ENCODE measurements at regions not wholly inside any gene's neighbourhood (a gene's known extent, or its start where the extent isn't known, plus 50 kb on each side); places are given as distances from the start of the nearest gene placed in this dataset.
"Not testable (repeated sequence)": the region's sequence is repeated elsewhere in the genome, so short reads cannot be mapped to it uniquely, and the experiment has no call there.

DNA sequence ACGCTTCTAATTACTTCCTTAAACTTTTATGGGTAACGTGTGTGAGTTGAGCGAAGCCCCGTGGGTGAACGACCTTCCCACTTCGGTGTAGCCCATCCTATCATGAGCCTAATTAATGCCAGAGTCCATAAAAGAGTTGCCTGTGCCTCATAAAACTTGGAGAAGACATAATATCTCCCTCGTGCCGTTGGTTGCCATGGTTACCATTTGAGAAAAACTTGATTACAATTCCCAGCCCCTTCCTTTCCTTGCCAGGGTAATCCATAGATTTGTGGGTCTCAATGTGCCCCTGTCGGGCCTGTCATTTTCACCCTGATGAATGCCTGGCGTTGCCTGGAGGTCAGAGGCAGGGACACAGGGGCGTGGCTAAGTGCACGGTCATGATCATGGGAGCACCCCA, 127.1 kb downstream of the GLRX3 start:
- DNase-seq, result no peak

DNA sequence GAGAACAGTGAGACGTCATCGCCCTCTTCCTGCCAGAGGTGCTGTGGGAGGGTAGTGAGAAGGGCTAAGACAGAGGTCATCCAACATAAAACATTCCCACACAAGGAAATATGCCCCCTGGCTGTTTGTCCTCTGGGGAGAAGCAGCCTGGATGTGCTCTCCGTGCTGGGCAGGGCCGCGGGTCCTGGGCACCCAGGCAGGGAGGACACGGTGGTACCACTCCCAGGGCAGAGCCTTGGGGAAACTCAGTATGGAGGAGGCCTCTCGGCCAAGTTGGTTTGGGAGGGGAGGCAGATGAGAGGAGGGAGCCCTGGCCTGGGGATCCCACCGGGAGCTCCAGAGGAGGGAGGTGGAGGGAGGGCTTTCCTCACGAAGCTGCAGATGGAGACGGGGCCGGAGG, 129.4 kb downstream of the GLRX3 start:
- DNase-seq, result no peak

DNA sequence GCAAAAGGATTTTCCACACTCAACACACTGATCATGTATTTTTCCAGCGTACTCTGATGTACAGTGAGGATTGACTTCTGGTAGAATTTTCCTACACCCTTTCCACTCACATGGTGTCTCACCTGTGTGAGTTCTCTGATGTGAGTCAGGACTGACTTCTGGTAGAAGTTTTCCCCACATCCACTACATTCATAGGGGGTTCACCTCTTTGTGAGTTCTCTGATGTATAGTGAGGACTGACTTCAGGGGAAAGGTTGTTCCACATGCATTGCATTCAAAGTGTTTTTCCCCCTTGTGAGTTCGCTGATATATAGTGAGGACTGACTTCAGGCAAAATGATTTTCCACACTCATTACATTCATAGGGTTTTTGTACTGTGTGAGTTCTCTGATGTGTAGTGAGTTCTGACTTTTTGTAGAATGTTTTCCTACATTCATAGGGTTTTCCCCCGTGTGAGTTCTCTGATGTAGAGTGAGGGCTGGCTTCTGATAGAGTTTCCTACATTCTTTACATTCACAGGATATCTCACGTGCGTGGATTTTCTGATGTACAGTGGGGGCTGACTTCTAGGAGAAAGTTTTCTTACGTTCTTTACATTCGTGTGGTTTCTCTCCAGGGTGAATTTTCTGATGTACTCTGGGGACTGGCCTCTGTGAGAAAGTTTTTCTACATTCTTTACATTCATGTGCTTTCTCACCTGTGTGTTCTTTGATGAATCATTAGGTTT, 146.5 kb downstream of the GLRX3 start:
- DNase-seq, result no peak

DNA sequence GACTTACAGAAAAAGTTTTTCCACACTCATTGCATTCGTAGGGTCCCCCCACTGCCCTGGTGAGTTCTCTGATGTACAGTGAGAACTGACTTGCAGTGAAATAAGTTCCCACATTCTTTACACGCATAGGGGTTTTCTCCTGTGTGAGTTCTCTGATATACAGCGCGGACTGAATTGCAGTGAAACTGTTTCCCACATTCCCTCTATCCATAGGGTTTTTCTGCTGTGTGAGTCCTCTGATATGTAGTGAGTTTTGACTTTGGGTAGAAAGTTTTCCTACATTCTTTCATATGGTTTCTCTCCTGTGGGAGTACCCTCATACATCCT, 147.0 kb downstream of the GLRX3 start:
- DNase-seq, result no peak

DNA sequence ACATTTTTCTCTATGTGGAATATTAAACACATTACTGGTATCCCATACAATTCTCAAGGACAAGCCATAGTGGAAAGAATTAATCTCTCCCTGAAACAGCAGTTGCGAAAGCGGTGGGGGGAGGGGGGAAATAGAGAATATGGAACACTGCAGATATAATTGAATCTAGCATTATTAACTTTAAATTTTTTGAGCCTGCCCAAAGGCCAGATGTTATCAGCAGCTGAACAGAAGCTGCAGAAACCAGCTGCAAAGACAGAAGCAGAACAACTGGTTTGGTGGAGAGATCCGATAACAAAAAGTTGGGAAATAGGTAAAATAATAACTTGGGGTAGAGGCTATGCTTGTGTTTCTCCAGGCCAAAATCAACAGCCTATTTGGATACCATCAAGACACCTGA, 159.6 kb downstream of the GLRX3 start:
- not testable (repeated sequence) for DNase-seq

DNA sequence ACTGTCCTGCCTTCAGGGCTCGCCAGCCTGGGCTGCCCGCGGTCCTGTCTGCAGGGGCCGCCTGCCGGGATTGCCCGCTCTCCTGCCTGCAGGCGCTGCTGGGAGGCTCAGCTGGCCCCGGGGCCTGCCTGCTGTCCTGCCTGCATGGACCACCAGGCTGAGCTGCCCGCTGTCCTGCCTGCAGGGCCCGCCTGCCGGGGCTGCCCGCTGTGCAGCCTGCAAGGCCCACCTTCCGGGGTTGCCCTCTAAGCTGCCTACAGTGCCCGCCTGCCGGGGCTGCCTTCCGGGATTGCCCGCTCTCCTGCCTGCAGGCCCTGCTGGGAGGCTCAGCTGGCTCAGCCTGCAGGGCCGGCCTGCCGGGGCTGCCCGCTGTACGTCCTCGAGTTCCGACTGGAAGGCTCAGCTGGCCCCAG, 164.4 kb downstream of the GLRX3 start:
- DNase-seq, result no peak

DNA sequence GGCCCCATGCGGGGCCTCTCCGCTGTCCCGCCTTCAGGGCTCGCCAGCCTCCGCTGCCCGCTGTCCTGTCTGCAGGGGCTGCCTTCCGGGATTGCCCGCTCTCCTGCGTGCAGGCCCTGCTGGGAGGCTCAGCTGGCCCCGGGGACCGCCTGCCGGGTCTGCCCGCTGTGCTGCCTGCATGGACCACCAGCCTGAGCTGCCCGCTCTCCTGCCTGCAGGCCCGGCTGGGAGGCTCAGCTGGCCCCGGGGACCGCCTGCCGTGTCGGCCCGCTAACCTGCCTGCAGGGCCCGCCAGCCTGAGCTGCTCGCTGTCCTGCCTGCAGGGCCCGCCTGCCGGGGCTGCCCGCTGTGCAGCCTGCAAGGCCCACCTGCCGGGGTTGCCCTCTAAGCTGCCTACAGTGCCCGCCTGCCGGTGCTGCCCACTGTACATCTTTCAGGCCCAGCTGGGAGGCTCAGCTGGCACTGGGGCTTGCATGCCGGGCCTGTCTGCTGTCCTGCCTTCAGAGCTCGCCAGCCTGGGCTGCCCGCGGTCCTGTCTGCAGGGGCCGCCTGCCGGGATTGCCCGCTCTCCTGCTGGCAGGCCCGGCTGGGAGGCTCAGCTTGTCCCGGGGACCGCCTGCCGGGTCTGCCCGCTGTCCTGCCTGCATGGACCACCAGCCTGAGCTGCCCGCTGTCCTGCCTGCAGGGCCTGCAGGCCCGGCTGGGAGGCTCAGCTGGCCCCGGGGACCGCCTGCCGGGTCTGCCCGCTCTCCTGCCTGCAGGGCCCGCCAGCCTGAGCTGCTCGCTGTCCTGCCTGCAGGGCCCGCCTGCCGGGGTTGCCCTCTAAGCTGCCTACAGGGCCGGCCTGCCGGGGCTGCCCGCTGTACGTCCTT, 165.1 kb downstream of the GLRX3 start:
- no peak for DNase-seq

DNA sequence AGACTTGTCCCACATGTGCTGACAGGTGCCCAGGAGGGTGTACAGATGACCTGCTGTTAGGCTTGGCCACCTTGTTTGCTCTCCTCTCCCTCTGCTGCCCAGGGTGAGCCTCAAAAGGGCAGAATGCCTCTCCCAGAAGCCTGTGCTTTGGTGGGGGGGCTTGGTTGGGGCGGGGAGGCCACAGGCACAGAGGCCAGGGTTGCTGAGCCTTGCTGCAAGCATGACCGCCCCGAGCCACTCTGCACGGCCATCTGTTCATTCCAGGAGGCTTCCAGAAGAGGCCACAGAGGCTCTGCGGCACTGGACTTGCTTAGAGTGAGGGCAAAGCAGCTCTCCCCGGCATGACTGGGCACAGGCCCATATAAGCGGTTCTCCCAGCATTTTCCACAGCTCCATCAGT, 190.8 kb downstream of the GLRX3 start:
- DNase-seq, result no peak

DNA sequence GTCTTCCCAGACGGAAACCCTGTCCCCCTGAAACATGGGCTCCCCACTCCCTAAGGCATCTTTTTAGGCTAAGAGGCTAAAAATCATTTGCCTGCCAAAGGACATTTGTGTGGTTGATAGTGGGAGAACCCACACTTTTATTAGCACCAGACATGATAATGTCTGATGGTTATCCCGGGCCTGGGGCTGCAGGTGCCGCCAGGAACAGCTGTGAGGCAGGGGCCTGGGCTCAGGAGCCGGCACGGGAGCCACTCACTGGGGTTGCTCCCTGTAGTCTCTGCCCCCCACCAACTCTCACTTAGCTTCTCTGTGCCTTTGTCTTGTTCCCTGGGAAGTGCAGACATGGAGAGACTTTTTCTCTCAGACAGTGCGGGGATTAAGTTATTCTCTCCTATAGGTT, 193.6 kb downstream of the GLRX3 start:
- DNase-seq, result no peak

DNA sequence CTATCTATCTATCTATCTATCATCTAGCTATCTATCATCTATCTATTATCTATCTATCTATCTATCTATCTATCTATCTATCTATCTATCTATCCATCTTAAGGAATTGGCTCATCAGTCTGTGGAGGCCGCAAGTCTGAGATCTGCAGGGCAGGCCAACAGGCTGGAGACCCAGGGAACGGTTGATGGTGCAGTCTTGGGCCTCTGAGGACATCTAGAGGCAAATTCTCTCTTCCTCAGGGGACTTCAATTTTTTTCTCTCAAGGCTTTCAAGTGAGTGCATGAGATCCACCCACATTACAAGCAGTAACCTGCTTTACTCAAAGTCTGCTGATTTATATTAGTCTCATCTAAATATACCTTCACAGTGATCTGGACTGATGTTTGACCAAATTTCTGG, 197.0 kb downstream of the GLRX3 start:
- DNase-seq, result no peak

DNA sequence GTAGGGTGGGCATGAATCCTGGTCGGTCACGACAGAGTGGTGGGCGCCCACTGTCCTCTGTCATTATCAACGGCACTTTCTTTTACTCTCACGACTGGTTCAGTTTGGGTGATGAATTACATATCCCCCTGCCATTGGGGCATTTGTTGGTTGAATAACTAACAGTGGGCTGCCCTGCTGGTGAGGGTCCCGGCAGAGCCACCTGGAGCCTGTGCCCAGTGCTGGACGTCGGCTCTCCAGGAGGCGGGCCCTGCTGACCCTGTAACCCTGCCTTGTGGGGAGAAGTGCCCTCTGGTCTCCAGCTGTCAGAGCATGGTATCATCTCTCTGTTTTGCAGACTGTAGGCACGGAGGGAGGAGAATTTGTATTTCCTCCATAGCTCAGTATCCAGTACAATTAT, 199.1 kb downstream of the GLRX3 start:
- DNase-seq, result no peak

DNA sequence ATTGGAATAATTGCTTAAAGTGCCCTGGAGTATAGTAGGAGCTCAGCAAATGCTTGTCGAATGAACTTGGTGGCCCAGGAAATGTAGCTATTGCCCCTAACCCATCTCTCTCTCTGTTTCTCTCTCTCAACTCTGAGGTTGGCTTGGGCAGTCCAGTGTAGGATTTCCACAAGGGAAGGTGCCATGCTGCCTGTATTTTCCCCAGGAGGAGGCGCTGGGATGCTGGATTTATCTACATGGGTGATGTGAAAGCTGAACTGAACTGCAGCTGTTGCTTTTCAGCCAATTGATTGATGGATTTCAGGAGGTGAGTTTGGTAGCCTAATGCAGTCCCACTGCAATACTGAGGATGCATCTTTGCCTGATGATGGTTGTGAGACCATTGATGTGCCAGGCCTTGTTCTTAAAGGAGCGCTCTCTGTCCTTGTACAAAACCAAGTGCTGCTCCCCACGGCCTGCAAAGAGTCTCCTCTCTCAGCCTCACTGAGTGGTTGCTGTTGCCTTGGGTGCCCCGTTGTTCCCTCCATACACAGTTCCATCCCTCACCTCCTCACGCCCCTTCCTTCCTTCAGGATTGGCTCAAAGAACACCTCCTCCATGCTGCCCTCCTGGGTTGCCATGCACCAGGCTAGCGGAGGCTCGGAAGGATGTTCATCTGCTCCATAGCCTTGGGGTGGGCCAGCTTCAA, 200.6 kb downstream of the GLRX3 start:
- DNase-seq, result no peak

DNA sequence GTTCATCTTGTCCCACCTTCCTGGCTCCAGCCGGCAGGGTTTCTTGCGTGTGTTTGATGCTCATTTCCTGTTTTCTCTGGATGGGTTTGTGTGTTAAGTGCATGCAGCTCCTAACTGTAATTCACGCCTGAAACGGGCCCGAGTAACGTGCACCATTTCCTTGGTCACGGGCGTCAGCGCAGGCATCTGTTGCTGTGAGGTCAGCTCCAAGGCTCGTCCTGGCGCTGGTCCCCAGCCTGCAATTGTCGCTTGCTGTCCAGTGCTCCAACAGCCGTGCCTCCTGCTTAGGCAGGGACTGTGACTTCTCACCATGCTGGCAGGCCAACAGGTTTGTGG, 201.1 kb downstream of the GLRX3 start:
- DNase-seq, result no peak

DNA sequence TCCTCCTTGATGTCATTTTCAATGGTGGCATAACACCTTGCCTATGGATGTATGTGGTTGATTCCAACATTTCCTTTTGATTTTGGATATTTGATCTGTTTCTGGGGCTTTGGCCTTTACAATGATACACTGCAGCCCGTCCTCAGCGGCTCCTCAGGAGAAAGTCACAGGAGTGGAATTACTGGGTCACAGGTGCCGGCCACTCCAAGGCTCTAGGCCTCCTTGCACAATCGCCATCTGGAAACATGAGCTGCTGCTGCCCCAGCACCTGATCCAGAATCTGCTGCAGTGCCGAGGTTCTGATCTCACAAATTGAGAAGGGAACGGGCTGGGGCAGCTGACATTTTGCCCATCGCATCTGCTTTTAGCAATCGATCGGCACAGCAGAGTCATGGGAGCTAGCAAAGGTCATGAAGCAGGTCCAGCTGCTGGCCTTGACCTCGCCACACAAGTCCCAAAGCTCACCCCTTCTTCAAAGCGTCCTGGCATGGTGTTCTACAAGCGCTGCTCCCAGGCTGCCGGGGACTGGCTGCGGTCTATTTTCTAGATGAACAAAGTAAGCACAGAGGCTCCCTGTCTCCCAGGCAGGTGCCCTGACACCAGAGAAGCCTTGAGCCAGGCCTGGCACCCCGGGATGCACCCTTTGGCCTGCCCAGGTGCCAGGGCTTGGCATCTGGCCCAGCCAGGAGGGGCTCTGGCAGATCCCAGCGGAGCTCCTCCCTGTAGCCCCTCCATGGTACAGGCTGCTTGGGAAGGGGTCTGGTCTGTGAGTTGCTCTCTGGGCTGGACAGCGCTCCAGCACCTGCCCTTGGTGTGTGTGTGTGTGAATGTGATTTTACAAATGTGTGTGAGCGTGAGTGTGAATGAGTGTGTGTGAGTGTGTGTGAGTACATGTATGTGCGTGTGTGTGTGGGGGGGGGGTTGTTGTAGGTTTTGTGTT, 201.8 kb downstream of the GLRX3 start:
- DNase-seq, result no peak

DNA sequence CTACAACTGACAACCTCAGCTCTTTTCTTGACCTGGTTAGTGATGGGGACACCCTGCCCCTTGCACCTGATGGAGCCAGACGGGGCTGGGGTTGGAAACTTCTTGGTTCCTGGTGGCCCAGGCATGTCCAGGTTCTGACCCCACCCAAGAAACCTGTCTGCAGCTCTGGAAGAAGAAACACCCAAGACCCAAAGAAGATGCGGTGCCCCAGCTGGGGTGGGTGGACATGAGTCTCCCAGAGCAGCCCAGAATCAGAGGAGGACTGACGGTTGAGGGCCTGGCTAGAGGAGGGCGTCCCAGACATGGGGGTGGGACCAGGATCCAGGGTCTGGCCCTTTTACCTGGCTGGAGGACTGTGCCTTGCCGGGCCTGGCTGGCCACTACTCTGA, 202.4 kb downstream of the GLRX3 start:
- DNase-seq, result no peak

DNA sequence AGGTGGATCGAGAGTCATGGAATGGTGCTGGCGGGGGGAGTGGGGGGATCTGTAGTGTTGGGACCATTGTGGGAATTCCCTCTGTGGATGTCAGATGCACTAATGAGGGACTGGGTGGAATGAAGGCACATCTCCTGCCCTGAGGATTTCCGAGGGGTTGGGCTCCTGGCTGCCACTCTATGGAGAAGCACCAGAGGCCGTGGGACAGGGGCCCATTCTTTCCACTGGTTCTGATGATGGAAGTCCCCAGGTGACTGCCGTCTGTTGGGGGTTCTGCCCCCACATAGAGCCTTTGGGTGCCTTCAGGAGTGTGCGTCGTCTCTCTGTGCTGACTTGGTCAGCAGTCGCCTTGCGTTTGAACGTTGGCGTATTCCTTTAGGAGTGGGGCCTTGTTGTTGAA, 202.9 kb downstream of the GLRX3 start:
- no peak for DNase-seq

DNA sequence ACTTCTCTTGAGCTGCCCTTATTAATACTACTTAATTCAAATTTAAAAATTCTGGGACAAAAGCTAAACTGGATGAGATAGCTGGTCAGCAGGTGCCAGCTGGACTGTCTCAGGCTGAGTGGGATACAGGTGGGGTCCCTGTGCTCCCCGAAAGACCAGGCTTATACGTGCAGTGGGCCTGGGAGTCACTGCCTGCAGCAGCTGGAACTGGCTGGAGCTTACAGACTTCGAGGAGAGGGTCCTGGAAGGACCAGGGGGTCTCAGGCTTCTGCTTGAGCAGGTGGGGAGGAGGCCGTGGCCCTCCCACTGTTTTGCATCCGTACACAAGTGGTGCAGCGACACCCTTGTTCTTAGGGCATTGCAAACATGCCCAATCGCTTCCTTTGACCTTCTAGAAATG, 203.7 kb downstream of the GLRX3 start:
- DNase-seq, result no peak

DNA sequence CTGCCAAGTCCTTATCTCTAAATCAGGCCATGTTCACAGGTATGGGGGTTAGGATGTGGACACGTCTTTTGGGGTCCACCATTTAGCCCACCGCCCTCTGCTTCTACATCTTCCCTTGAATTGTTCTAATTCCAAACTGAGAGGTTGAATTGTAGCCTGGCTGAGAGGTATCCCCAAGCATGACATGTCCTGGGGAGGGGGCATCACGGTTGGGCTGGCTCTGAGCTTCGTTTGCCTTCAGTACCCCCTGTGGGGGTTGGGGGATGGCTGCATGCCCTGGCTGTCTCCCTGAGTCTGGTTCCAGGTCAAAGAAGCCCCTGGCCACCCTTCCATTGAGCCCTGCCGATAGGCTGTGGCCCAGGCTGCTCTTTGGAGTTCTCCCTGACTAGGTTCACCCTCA, 204.6 kb downstream of the GLRX3 start:
- DNase-seq, result no peak

DNA sequence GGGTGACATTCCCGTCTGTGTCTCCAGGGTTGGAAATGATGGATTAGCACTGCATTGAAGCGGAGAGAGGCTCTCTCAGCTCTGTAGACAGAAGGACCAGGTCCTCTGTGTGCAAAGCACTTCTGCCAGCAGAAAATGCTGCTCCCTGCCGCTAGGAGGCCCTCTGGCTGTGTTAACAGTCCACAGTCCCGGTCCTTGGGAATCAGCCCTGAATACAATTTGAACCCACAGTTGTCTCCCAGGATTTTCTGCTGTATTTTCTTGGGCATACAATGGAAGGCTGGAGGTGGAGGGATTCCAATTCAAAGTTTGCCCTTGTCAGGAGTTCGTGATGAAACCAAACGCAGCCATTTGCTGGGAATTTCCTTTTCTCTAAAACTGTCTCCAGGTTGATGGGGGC, 205.2 kb downstream of the GLRX3 start:
- DNase-seq, result no peak

DNA sequence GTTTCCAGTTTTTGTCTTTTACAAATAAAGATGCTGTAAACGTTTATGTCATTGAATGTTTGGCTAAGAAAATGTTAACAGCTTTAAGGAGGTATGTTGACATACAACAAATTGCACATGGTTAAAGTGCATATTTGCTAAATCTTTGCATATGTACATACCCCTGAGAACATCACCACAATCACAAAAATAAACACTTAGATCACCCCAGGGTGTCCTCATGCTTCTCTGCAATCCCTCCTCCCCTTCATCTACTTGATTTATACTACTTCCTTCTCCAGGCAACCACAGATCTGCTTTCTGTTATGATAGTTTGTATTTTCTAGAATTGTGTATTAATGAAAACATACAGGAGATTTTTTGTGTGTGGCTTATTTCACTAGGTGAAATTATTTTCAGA, 209.5 kb downstream of the GLRX3 start:
- no peak for DNase-seq

DNA sequence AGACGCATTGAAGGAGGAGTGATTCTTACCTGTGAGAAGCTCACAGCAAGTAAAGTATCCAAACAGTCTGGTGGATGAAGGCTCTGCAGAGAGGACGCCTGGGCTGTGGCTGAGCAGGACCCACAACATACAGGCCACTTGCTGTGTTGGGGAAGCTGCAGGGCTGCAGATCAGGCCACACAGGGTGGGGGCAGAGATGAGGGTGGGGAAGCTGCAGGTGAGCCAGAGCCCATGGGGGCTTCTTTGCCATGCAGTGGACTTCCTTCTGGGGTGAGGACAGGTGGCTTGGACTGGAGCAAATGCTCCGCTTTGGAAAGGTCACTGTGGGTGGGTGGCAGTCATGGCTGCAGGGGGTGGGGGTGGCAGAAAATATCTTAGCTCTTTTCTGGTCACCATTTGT, 214.8 kb downstream of the GLRX3 start:
- DNase-seq, result no peak

DNA sequence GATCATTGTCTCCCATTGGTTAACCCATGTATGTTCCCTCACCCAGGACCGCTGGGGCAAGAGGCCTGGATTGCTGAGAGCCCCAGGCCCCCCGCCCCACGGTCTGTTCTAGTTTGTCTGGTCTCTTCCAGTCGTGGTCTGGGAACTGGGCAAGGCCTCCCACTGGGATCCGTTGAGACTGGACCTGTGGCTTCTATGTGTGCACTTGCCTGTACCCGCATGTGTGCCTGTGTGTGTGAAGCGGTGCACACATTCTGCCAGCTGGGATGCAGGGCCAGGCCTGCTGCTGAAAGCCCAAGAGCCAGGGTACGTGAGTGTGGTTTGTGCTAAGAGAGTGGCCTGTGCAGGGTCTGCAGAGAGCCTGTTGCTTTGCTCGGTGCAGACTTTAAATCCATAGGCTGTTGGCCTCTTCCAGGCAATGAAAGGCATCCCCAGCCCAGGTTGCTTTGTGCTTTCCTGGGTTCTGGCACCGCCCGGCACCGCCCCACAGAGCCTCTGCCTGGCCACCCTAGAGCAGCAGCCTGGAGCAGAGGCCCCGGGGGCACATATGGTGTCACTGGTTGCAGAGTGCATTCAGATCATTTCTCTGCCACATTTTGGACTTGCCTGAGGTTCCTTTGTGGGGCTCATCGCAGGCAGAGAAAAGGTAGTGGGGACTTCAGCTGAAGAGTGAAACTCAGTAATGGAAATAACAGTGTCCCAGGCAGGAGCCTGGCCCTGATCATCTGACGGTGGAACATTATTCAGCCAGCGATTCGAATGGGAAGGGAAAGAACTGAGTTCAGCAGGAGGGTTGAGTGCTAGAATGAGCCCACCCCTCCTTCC, 215.5 kb downstream of the GLRX3 start:
- DNase-seq, result no peak
